Neural progenitor cell (in vitro differentiated cells): ENCODE measurements at regions not wholly inside any gene's neighbourhood (a gene's known extent, or its start where the extent isn't known, plus 50 kb on each side); places are given as distances from the start of the nearest gene placed in this dataset.

Experiments
- CTCF ChIP-seq: fragments of 200-600 bp; sonication (generic); IDR thresholded peaks from 2 replicates; pipeline ENCODE4 v1.5.1; 2017; ENCODE audit warnings: antibody characterized with exemption, mild to moderate bottlenecking
- EZH2phosphoT487 ChIP-seq: fragments of 200-600 bp; sonication (generic); IDR thresholded peaks from 2 replicates; pipeline ENCODE4 v1.6.1; 2017; ENCODE audit warnings: antibody characterized with exemption

GRCh38 chr22:48333816-48334735 is 1493.6 kb downstream of the BRD1 start:
- TF ChIP-seq CTCF (no peak), EZH2phosphoT487 (no peak)
